NCI-H1930 (cell line): ENCODE measurements at regions not wholly inside any gene's neighbourhood (a gene's known extent, or its start where the extent isn't known, plus 50 kb on each side); places are given as distances from the start of the nearest gene placed in this dataset.
"Not testable (repeated sequence)": the region's sequence is repeated elsewhere in the genome, so short reads cannot be mapped to it uniquely, and the experiment has no call there.

ENCODE experiments used
- DNase-seq, 2 experiments: peaks; one replicate each; lab custom pipeline; 2025; lab: John Stamatoyannopoulos, UW

DNA sequence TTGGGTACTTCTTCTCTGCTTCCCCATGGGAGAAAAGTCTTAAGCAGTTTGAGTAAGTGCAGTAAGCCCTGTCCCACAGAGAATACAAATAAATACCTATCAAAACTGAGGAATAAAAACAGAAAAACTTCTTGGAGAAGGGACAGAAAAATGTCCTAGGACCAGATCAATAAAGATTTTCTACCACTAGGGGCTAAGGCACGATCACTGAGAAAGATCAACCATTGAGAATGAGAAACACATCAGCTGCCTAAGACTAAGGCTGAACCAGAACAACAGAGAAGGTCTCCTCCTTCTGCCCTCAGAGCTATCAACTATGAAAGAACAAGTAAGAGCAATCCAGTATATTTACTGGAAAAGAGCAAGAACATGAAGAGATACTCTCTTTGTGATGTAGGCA, 763.6 kb upstream of the LRRTM1 start:
- DNase-seq: no peak

DNA sequence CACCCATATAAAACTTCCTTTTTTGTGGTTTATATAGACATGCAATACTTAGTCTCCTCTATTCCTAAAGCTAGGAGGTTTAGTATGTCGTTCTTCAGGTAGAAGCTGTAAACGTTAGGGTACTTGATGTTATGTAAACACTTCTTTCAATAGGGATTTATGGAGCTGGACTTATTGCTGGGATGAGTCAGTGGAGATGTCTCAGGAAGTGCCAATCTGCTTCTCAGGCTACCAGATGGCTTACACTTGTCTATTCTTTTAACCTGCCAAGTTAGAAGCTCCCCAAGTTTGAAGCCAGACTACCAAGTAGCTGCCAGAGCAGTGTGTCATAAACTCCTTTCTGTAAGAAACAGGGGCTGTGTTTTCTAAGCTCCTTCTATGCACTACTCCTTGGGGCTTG, 756.5 kb upstream of the LRRTM1 start:
- no peak for DNase-seq

- DNase-seq: no peak
These were observed 746.1 kb upstream of the LRRTM1 start for GRCh38 chr2:81050580-81051095.

GRCh38 chr2:81043681-81044080, 739.1 kb upstream of the LRRTM1 start:
- DNase-seq: no peak

GRCh38 chr2:81007104-81007503, 702.6 kb upstream of the LRRTM1 start:
- no peak for DNase-seq

DNA sequence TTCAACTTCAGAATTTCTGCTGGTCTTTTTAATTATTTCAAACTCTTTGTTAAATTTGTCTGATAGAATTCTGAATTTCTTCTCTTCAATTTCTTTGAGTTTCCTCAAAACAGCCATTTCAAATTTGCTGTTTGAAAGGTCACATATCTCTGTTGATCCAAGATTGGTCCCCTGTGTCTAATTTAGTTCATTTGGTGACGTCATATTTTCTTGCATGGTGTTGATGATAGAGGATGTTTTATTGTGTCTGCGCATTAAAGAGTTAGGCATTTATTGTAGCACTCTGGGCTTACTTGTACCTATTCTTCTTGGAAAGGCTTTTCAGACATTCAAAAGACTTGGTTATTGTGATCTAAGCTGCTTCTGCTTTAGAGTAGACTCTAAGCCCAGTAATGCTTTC, 698.4 kb upstream of the LRRTM1 start:
- no peak for DNase-seq

DNA sequence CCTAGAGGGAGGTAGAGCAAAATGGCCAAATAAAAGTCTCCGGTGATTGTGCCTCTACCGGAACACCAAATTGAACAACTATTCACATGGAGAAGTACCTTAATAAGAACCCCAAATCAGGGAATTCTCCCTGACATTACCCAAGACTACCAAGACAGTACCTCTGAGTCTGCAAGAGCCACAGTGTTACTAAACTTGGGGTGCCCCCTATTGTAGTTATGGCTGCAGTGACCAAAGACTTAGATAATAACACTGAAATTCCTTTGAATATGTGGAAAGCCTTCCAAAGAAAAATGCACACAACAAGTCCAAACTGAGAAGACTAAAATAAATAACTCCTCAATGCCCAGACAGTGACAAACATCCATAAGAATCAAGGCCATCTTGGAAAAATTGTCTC, 682.9 kb upstream of the LRRTM1 start:
- DNase-seq: no peak

- DNase-seq: no peak
These were observed 665.3 kb upstream of the LRRTM1 start for GRCh38 chr2:80969900-80970299.

DNA sequence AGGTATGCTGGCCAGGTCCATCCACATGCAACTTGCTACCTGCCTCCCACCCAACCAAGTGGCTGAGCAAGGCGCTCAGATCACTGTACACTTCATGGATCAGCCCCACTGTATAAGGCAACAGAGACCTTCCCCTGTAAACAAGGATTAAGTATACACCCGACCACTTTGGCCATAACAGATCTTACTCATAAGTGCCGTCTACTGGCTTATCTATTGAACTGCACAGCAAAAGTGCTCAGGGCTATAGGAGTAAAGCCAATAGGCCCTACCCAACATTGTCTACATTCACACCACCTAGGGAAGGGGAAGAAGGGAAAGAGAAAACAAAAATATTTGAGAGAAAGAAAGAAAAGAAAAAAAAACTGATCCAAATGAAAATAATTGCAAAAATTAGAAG, 663.9 kb upstream of the LRRTM1 start:
- no peak for DNase-seq

GRCh38 chr2:80947601-80948130, 643.1 kb upstream of the LRRTM1 start:
- DNase-seq: no peak

GRCh38 chr2:80943487-80943886, 638.9 kb upstream of the LRRTM1 start:
- no peak for DNase-seq

DNA sequence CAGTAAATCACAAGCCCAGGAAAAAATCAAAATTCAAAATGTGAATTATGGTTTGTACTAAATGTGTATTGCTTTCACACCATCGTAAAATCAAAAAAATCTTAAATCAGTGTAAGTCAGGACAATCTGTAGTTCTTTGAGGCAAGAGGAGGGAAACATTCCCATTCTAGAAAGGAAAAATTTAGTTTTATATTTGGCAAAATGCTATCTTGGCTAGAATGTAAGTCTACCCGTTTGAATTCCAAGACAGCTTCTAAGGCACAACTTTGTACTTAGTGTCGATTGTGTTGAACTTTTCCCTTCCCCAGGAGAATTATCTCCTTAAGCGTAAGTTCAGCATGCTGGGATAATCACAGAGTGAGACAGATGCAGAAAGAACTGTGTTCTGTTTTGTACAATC, 638.2 kb upstream of the LRRTM1 start:
- no peak for DNase-seq

DNA sequence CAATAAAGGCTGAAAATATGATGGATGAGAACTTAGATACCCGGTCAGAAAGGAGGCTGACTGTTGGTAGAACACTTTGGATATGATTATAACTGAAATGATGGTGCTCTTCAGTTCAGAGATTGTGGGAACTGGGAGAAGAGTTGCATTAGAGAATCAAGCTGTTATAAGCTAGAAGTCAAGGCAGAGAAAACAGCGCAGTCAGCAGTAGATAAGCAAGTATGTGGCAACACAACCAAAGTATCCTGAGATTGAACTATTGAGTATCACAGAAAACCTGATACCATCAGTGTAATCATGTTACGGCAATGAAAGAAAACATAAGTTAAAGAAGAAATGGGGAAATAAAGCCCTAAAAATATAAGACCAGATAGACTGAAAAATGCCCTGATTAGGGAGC, 633.9 kb upstream of the LRRTM1 start:
- DNase-seq: no peak

DNA sequence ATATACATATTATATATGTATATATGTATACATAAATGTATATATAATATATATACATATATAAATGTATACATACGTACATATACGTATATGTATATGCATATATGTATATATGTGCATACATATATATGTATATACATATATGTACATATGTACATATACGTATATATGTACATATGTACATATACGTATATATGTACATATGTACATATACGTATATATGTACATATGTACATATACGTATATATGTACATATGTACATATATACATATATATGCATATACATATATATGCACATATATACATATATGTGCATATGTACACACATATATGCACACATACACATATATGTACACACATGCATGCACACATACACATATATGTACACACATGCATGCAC, 627.3 kb upstream of the LRRTM1 start:
- not testable (repeated sequence) for DNase-seq

DNA sequence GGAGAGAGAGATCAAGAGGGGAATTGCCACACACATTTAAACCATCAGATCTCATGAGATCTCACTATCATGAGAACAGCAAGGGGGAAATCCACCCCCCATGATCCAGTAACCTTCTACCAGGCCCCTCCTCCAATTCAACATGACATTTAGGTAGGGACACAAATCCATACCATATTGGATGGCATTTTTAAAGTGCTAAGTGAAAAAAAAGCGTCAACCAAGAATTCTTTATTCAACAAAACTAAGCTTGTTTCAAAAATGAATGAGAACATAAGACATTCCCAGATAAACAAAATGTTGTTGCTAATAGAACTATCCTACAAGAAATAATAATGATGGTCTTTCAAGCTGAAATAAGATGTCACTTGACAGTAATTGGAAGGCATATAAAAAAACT, 626.2 kb upstream of the LRRTM1 start:
- no peak for DNase-seq

GRCh38 chr2:80926168-80926567, 621.6 kb upstream of the LRRTM1 start:
- DNase-seq: no peak

DNA sequence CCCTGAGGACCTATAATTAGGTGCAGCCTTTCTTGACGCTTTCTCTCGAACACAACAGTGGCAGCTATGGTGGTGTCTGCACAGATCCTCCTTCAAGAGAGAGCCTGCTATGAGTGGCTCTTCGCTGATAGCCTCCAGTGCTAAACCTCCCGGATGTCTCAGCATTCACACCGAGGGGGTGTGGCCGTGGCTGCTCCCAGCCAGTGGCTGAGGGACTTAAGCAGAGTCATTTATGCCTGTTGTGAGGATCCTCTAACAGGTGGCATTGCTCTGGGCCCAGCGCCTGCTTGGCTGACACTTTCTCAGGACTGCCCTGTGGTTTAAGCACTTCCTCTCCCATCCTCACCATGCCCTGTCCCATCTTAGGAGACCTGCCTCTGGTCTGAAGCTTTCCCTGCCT, 592.0 kb upstream of the LRRTM1 start:
- DNase-seq: no peak

DNA sequence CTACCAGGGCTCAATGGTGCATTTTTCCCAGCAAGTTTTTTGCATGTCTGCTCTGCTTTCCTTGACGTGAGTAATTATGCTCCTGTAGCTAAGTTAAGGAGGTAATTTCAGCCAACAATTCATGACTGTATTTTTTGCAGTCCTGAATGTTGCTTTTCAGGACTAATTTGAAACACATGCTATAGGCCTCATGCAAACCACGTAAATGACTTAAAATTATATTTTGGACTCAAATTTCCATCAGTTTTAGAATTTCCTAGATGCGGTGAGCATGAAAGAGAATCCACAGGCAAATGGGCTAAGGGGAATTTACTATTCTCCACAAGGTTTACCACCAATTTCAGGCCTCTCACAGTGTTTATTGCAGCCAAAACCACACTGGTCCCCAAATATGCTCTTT, 589.9 kb upstream of the LRRTM1 start:
- no peak for DNase-seq

DNA sequence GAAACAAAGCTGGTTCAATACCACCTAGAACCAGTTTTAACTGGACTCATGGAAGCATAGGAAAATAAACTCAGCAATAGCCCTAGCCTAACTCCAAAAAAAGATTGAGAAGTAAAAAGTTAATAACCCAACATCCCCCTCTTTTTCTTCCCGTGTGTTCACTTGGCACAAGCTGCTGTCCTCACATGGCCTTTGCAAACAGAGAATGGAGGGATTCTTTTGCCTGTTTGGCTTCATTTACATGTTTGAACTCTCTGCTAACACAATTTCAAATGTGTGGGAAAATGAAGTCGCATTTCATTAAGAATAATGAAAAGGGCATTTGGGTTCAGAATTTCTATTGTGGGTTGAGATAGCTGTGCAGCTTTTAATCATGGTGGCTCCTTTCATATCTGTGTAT, 589.2 kb upstream of the LRRTM1 start:
- no peak for DNase-seq

DNA sequence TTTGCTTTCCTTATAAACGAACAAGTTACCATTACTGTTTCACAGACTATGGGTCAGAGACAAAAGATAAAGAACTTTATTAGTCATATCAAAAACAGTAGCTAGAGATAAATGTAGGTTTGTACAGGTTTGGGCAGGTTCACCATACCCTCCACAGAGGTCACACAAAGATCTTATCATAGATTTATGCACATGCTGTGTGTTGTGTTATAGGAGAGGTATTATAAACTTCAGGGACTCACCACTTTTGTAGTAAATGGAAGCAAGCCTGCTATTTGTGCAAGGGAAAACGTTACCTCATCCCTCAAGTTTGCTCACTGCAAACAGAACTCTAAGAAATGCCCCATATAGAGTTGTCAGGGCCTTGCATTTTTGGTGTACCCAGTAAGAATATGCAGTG, 584.5 kb upstream of the LRRTM1 start:
- DNase-seq: no peak

GRCh38 chr2:80887841-80888378, 583.4 kb upstream of the LRRTM1 start:
- no peak for DNase-seq

GRCh38 chr2:80874374-80874773, 569.8 kb upstream of the LRRTM1 start:
- no peak for DNase-seq

GRCh38 chr2:80869858-80870438, 565.4 kb upstream of the LRRTM1 start:
- DNase-seq: no peak

GRCh38 chr2:80863147-80863714, 558.7 kb upstream of the LRRTM1 start:
- no peak for DNase-seq
